Ureter (tissue), 1 donor: ENCODE measurements at regions not wholly inside any gene's neighbourhood (a gene's known extent, or its start where the extent isn't known, plus 50 kb on each side); places are given as distances from the start of the nearest gene placed in this dataset.

Experiments used
- DNase-seq: peaks from one replicate; pipeline ENCODE4 v3.0.0-alpha.2; 2020; ENCODE audit warnings: low spot score
- donor health status: DM: yes; HTN: yes; CAD: no.

DNA sequence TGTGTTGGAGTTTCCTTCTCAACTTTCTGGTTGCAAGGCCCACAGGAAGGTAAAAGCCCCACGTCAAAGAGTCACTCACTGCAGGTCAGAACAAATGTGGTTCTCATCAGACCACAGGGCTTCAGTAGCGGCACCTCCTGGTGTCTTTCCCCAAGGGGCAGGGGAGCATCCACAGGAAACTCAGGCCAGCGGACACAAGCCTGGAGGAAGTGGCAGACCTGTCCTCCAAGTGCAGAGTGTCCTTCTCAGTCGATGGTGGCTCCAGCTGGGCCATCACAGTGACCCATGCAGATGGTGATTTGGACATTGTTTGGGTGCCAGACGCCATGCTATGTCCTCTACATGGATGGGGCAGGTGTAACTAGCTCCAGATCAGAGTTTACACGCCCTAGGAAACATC, 84.9 kb downstream of the ACKR3 start:
- peak; percentile 36 for DNase-seq

DNA sequence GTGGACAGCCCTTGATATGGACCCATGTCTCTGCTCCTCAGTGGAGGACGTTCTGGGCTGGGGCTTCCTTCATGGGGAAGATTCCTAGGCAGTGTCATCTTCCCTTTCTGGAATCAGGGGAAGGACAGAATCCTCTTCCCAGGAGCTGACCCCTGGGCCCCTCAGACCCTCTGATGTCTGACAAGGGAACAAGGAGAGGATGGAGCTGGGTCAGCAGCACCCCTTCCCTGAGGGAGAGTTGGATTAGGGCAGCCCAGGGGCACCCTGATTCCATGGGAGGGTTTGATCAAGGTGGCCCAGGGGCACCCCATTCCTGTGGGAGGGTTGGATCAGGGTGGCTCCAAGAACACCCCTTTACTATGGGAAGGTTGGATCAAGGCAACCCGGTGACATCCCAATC, 86.5 kb downstream of the ACKR3 start:
- DNase-seq, result peak; percentile 25

DNA sequence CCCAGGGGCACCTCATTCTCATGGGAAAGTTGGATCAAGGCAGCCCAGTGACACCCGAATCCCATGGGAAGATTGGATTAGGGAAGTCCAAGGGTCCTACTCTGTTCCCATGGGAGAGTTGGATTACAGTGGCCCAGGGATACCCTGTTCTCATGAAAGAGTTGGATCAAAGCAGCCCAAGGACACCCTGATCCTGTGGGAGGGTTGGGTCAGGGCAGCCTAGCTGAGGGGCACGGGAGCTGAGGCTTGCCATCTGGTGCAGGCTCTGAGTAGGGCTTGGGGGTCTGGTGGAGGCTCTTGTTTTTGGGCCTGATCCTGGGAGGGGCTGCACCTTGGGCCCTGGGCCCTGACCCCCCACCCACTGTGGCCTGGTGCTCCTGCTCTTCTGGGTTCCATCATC, 87.1 kb downstream of the ACKR3 start:
- DNase-seq, result peak; percentile 26

DNA sequence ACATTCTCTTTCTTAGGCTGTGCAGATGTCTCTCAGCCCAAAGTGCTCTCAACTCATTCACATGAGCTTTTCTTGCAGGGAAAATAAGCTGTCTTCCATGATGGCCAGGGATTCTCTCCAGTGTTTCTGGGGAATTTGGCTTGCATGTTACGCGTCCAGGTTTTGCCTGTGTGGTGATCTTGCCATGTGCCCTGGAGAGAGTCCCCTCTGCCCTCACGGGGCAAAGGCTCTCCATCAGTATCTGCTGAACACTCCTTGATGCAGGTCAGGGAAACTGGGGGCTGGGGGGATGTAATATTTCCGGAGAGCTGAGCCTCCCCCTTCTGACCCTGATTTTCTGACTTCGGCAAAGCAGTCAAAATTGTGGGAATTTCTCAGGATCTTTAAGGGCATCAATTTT, 87.6 kb downstream of the ACKR3 start:
- DNase-seq, result peak; percentile 19

DNA sequence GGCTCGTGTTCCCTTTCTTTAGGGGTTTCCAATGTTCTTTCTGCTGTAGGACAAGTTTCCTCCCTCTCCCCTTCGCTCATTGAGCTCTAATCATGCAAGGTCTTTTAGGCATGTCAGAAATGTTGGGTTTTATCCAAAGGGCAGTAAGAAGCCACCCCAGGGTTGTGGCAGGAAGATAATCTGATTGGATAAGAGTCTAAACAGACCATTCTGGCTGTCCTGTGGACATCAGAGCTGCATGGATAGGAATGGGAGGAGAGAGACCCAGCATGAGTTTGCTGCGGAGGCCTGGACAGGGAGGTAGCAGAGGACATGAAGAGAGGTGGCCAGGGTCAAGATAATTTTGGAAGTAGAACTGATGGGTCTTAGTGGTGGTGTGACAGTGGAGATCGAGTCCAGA, 88.2 kb downstream of the ACKR3 start:
- peak; percentile 7 for DNase-seq

DNA sequence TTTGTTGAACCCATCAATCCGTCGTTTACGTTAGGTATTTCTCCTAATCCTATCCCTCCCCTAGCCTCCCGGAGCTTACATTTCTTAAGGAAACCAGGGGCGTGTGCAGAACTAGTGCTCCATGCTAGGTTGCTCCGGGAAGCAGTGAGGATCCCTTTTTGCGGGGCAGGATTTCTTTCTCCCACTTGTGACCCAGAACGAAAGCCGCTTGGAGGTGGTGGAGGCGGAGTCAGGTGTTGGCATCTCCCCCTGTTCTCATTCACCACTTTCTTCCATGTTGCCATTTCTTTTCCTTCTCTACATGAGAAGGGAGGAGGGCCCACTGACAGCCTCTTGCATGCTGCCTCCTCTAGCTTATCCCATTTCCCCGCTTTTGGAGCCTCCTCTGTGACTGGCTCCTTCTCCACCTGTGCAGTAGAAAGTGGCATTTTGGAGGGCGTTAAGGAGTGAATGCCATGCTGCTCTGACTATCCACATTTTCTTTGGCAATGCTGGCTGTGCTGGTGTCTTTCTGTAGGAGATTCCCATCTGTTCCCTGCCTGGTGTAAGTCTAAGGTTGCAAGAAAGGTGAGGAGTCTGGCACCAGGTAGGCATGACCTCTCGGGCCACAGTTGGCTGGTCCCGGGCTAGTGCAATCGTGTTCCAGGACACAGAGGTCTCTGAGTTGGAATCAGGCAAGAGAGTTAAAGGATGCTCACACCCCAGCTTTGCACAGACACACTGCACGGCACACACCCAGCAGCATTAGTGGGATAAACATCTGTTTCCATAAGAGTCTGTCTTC, 89.5 kb downstream of the ACKR3 start:
- peak; percentile 37 for DNase-seq

DNA sequence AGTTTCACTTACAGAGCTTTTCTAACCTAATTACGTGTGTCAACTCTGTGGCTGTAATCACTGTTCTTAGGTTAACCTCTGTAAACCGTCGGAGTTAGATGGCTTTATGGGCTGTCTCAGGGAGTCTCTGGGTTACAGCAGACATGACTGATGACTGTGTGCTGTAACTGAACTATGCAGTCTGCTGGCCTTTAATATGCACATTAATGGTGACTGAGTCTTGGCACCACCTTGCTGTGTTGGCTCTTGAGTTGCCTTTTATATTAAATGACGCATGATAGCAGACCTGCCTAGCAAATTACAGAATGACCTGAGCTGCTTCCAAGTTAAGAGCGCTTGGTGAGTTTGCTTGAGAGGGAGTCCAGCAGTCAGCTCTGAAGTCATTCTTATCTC, 90.1 kb downstream of the ACKR3 start:
- DNase-seq, result peak; percentile 41

DNA sequence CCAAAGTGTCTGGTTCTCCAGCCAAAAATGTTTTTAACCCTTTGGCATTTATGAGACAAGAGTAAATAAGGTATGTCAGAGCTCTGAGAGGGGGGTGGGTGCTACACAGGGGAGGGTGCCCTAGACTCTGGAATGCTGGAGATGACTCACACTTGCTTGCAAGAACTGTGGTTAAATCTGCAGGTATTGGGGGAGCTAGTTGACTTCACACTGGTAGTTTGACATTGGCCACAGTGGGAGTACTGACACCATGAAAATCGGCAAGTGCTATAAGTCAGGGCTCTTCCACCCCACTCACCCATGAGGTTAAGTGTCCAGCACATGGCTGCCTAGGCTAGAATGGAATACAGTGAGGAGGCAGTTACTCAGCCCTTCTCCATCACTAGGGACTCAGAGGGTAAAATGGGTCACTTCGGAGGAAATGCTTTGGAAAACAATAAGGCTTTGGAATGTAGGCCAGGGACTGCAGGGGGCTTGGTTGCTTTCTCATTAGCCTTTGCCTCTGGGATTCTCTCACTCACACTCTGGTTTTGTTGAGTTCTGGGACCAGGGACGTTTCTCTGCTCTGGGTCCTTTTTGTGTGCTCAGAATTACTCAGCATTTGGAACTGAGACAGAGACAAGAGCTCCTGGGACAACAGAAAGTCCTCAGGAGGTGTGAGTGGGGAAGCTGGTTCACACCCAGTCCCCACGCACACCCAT, 91.6 kb downstream of the ACKR3 start:
- peak; percentile 41 for DNase-seq

DNA sequence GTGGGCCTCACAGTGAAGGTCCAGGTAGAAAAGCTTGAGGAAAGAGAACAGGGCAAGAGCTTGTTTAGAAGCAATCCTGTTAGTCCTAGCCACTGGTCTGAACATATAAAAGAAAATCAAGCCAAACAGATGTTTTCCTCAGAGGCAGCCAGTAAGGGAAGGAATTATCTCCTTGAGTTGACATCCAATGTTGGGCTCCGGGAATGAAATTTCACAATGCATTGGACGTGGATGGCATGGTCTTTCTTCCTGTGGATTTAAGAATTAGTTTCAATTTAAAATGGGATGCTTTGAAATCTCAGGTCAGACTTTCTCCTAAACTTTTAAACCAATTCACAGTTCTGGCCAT, 92.1 kb downstream of the ACKR3 start:
- peak; percentile 37 for DNase-seq

DNA sequence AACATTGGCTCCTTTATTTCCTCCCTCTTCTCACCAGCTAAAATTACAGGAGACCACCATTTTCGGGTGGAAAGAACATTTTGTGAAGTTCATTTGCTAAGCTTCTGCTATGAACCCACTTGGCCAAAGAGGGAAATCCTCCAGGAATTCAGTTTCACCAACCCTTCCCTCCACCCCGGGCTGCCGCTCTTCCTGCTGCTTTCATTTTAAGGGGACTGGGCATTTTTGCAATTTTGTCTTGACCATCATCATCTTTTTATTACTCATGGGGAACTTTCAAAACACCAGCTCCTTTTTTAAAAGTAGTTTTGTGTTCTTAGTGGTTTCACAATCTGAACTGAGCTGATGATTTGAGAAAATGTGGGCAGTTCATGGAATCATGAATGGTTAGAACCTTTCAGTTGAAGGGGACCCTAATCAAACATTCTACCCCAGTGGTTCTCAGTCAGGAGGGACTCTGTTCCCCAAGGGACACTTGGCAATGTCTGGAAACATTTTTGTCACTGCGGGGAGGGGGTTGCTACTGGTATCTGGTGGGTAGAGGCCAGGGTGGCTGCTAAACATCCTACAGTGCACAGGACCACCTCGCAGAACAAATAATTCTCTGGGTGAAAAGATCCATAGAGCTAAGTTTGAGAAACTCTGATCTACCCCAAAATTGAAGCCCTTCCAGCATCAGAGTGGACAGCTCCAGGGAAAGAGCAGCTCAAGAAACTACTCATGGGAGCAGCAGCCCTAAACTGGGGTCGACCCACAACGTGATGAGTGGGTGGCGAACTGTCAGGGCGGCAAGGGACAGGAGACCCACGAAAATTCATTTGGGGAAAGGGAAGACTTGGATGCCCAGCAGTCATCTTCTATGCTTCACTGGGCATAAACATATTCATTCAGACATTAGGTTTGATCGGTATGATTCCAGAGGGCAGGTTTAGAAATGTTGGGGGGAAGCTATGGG, 92.9 kb downstream of the ACKR3 start:
- DNase-seq, result peak; percentile 37

DNA sequence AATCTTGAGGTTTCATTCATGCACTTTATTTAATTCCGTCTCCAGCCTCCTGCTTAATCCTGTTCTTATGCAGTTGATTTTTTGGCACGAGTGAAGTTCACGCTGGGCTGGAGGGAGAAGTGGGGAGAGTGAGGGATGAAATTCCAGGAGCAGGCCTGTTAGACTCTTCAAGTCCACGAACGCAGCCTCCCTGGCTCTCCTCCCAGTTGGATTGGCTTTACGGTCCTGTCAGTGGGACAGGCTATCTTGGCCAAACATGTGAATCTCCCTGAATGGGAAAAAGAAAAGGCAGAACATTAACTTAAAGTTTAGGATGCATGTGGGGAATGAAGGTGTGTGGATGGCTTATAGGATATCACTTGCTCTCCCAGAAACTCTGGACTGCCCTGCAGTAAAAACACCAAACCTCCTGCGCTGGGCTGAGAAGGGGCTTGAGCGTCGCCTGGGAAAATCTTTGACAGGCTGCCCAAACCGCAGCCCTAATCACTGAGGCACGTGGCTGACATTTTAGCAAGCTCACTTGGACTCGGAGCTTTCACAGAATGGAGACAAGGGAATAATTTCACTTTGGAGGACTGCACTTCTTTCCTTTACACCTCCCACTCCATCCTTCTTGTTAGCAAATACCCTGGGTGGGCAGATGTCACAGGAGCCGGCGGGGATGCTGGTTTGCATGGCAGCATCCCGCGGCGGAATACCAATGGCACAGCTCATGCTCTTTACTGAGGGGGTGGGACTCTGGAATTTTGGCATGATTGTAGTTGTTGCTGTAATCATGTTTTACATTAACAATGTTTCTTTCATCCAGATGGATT, 93.9 kb downstream of the ACKR3 start:
- DNase-seq, result peak; percentile 75

DNA sequence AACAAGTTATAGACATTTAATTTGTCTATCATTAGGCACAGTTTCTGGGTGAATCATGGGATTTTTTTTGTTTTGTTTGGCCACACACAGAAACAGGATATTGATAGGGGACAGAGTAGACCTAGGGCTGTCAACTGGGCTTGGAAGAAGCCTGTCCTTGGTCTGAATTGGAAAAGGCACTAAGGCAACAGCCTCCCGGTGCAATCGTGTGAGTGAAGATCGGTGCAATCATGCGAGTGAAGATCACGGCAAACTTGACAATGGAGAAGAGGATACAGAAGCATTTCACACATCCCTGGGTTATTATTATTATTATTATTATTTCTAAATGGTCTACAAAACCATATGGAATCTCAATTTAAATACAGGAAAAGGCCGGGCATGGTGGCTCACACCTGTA, 94.5 kb downstream of the ACKR3 start:
- DNase-seq, result peak; percentile 15

DNA sequence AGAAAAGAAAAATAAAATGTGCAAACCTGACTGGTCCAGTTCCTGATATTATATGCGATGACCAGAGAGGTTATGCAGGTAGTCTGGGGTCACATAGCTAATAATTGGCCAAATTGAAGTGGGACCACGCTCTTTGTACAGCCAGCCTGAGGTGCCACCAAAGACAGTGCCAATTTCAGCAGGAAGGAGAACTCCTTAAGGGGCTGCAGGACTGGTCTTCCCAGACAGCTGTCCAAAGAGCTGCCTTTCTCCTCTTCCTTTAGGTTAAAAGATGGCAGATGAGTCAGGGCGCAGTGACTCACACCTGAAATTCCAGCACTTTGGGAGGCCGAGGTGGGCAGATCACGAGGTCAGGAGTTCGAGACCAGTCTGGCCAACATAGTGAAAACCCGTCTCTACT, 95.5 kb downstream of the ACKR3 start:
- DNase-seq, result peak; percentile 29

DNA sequence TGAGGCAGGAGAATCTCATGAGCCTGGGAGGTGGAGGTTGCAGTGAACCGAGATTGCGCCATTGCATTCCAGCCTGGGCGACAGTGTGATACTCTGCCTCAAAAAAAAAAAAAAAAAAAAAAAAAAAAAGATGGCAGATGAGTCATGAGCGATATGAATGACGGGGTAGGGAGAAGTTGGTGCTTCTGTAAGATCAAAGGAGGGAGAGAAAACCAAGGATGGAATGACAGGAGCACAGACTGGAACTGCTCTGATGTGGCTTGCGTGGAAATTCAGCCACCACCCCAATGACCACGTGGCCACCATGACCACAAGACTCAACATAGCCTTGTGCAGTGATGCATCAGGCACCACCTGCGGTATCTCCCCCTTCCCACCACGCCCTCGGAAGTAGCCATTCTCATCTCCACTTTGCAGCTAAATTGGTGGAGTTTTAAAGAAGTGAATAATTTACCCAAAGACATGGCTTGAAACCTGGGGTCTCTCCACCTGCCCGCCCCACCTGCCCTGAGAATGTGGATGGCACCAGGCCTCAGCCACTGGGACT, 96.0 kb downstream of the ACKR3 start:
- peak; percentile 29 for DNase-seq

DNA sequence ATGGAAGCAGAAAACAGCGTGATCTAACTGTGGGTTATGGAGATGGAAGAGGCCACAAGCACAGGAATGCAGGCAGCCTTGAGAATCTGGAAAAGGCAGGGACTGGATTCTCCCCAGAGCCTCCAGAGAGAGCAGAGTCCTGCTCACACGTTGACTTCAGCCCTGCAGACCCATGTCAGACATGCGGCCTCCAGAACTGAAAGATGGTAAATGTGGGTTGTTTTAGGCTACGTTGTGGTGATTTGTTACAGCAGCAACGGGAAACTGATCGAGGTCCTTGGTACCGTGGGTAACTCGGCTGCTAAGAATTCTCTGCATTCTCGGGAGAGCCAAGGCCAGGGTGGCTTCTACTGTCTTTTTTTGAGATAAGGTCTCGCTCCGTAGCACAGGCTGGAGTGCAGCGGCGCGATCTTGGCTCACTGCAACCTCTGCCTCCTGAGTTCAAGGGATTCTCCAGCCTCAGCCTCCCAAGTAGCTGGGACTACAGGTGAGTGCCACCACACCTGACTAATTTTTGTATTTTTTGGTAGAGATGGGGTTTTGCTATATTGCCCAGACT, 97.1 kb downstream of the ACKR3 start:
- peak; percentile 32 for DNase-seq

DNA sequence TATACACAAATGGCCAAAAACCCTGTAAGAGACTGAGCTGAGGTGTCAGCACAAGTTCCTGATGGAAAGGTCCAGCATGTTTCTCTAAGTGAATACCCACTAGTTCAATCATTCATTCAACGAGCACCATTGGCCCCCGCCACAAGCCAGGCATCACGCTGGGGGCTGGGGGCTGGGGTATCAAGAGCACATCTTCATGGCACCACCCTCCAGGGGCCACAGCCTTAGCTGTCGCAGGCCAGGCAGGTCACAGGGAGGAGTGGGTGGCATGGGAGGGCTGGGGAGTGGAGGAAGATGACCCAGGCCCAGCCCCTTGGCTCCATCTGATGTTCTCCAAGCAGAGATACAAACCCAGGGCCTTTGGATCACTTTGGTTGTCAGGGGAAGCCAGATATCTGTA, 97.9 kb downstream of the ACKR3 start:
- peak; percentile 36 for DNase-seq

DNA sequence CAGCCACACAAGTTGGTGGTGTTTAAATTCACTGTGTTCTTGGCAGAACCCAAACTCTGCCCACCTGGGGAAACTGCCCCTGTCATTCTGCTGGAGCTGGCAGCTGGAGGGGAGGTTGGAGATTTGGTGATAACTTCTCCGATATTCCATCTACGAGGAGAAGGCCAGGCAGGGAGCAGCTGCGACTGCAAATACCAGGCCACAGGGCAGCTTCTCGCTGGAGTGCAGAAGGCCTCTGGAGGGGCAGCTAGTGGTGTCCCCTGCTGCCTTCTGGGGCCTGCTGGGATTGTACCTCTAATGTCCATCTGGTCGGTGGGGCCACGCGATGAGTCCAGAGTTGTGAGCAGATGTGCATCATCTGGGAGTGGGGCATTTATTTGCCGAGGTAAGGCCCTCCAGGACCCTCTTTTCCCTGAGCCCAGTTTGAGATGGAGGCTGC, 98.9 kb downstream of the ACKR3 start:
- DNase-seq, result peak; percentile 30

DNA sequence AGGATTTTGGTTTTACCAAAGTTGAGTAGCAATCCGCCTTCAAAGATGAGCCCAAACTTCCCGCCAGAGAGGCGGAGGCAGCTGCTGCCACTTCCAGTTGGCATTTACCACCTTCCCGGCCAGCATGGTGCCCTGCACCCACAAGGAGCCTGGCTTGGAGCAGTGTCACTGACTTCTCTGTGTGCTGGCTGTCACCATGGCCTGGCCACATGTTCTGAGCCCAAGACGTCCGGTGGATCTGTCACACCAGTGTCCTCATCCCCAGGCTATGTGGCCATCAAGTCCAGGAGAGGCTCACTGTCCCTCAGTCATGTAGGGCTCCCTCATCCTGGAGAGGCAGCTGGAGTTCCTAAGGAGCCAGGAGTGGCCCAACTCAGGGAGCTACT, 100.6 kb downstream of the ACKR3 start:
- peak; percentile 37 for DNase-seq

DNA sequence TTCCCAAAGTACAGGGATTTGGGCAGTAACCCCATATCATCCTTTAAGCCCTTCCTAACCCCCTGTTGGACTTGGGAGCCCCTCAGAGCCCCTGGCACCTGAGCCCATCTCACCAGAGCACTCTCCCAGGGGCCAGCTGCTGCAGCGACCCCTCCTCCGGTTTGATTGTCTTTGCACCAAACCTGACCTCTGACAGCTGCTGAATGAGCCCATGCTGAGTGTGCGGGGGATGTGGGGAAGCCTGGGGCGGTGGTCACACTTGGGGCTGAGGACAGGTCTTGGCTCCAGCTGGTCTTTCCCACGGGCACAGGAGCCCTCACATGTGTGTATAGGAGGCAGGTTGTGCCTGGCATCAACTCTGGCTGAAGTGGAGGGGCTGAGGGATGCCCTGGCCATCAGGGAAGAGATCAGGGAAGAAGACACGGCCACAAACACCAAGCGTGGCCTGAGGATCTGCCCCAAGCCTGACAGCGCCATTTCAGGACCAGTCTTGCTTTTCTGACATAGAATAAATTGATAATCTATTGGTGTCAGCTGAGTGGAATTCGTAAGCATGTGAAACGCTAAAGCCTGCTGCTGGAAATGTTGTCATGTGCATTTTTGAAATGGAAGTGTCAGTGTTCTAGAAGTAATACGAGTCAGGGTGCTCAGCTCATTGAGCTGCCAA, 102.4 kb downstream of the ACKR3 start:
- peak; percentile 31 for DNase-seq

DNA sequence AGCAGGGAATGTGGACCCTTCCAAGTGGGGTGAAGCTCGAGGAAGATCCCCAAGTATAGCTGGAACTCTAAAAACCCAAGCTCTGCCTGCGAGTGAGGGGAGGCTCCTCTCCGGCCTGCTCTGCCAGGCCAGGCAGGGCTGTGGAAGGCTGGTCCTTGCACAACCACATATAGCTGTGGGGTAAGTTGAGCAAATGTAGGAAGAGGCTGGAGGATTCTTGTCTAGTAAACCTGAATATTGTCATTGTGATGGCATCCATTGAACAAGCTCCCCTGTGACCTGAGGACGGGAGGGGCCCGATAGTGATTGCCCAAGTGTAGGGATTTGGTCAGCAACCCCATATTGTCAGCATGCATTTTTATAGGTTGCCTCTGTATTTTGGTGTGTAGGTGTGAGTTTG, 103.0 kb downstream of the ACKR3 start:
- DNase-seq, result peak; percentile 10
